ENCODE measurements at regions not wholly inside any gene's neighbourhood (a gene's known extent, or its start where the extent isn't known, plus 50 kb on each side); places are given as distances from the start of the nearest gene placed in this dataset.

GRCh38 chr16:62638964-62639870, 603.0 kb upstream of the CDH8 start:
- Histone ChIP-seq H3K27me3 (no peaks in the 10 kb centered on the region), H3K27ac (no peak overlapping the region), H3K9me3 (peaks cover 0 to 4% of the 10 kb centered on the region in 2 donors), H3K4me3 (no peak overlapping the region), H3K4me1 (no peaks in the 10 kb centered on the region), H3K36me3 (no peaks in the 10 kb centered on the region)
- 58 to 66% methylated on average over 5 of the region's 5 CpGs for WGBS, 2 donors (ENCODE audit: low coverage in 1 of 2)
- no peak for TF ChIP-seq POLR2A (IDR thresholded peaks at IDR 0.05)
- no peak for TF ChIP-seq POLR2AphosphoS5 (IDR thresholded peaks at IDR 0.05)
- no peak for TF ChIP-seq EP300 (IDR thresholded peaks at IDR 0.05; ENCODE audit: low read depth)
- TF ChIP-seq CTCF (IDR thresholded peaks at IDR 0.05): no peak
- intact Hi-C loops (cut with DNase I; ENCODE audit: low total_unique reads) (no loop called here), in situ Hi-C loops (cut with MboI; ENCODE audit: low pct_ligation_motif_present in 1 of 4, low pct_unique_long_range_greater_than_20kb in 1 of 4, low sequenced_read_pairs in 3 of 4) (no loop called here)
- no peak for DNase-seq

- in situ Hi-C loops (cut with MboI; ENCODE audit: low pct_ligation_motif_present in 1 of 4, low pct_unique_long_range_greater_than_20kb in 1 of 4, low sequenced_read_pairs in 3 of 4) (no loop called here), intact Hi-C loops (cut with DNase I; ENCODE audit: low total_unique reads) (no loop called here)
- H3K4me3 ChIP-seq: no peak overlapping the region
- WGBS, 2 donors (ENCODE audit: low coverage in 1 of 2): 47 to 59% methylated on average over 4 of the region's 4 CpGs
- no peaks in the 10 kb centered on the region for H3K27me3 ChIP-seq
- H3K36me3 ChIP-seq: no peaks in the 10 kb centered on the region
- TF ChIP-seq POLR2AphosphoS5 (IDR thresholded peaks at IDR 0.05) (no peak), CTCF (IDR thresholded peaks at IDR 0.05) (no peak), EP300 (IDR thresholded peaks at IDR 0.05; ENCODE audit: low read depth) (no peak), POLR2A (IDR thresholded peaks at IDR 0.05) (no peak)
- H3K9me3 ChIP-seq: peaks cover 0 to 4% of the 10 kb centered on the region in 2 donors
- H3K27ac ChIP-seq: no peak overlapping the region
- DNase-seq: no peak
- H3K4me1 ChIP-seq: no peaks in the 10 kb centered on the region
These were observed 602.2 kb upstream of the CDH8 start for GRCh38 chr16:62638324-62638911.

- in situ Hi-C loops (cut with MboI; ENCODE audit: low pct_ligation_motif_present in 1 of 4, low pct_unique_long_range_greater_than_20kb in 1 of 4, low sequenced_read_pairs in 3 of 4): no loop called here
- Histone ChIP-seq H3K4me1 (no peaks in the 10 kb centered on the region), H3K36me3 (no peaks in the 10 kb centered on the region), H3K9me3 (no peaks in the 10 kb centered on the region), H3K27me3 (no peaks in the 10 kb centered on the region), H3K4me3 (no peak overlapping the region), H3K27ac (no peak overlapping the region)
- WGBS, 2 donors (ENCODE audit: low coverage in 1 of 2): 14 to 22% methylated on average over 2 of the region's 2 CpGs
- no peak for DNase-seq
- intact Hi-C loops (cut with DNase I; ENCODE audit: low total_unique reads): no loop called here
- no peak for TF ChIP-seq POLR2AphosphoS5 (IDR thresholded peaks at IDR 0.05)
- TF ChIP-seq POLR2A (IDR thresholded peaks at IDR 0.05): no peak
- TF ChIP-seq CTCF (IDR thresholded peaks at IDR 0.05): no peak
- no peak for TF ChIP-seq EP300 (IDR thresholded peaks at IDR 0.05; ENCODE audit: low read depth)
These were observed 589.1 kb upstream of the CDH8 start for GRCh38 chr16:62625326-62625725.

GRCh38 chr16:62620275-62620674, 584.0 kb upstream of the CDH8 start:
- Histone ChIP-seq H3K36me3 (no peaks in the 10 kb centered on the region), H3K4me1 (no peaks in the 10 kb centered on the region), H3K27me3 (no peaks in the 10 kb centered on the region), H3K27ac (no peak overlapping the region), H3K9me3 (no peaks in the 10 kb centered on the region), H3K4me3 (no peak overlapping the region)
- DNase-seq: no peak
- in situ Hi-C loops (cut with MboI; ENCODE audit: low pct_ligation_motif_present in 1 of 4, low pct_unique_long_range_greater_than_20kb in 1 of 4, low sequenced_read_pairs in 3 of 4): no loop called here
- TF ChIP-seq POLR2A (IDR thresholded peaks at IDR 0.05): no peak
- TF ChIP-seq EP300 (IDR thresholded peaks at IDR 0.05; ENCODE audit: low read depth): no peak
- TF ChIP-seq POLR2AphosphoS5 (IDR thresholded peaks at IDR 0.05): no peak
- TF ChIP-seq CTCF (IDR thresholded peaks at IDR 0.05): no peak
- intact Hi-C loops (cut with DNase I; ENCODE audit: low total_unique reads): no loop called here

Measured in transverse colon (tissue), 4 donors.